ENCODE measurements at regions not wholly inside any gene's neighbourhood (a gene's known extent, or its start where the extent isn't known, plus 50 kb on each side); places are given as distances from the start of the nearest gene placed in this dataset.

- no peak for DNase-seq (ENCODE audit: low read depth, low spot score)
Measured at GRCh38 chr2:64939332-64939917, 49.8 kb upstream of the SLC1A4 start.

Data from brain pericyte (primary cell).